ENCODE measurements at regions not wholly inside any gene's neighbourhood (a gene's known extent, or its start where the extent isn't known, plus 50 kb on each side); places are given as distances from the start of the nearest gene placed in this dataset.

DNA sequence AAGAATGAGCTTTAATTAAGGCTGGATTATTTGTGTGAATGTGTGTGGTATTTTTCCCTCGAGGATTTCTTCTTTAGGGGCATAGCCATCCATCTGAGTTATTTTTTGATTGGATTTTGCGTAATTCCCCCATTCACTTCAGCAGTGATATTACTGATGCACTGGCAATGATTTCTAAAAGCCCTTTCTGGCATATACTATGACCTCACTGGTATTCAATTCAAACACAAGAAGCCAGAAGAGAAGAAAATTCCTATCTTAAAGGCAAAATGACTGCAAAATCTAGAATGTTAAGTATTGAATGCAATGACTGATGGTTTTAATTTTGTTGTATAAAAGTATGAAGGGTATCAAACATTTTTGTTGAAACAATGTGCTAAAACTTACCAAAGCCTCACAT is 71.1 kb upstream of the DDIT4L start:
- TF ChIP-seq CEBPB (IDR thresholded peaks at IDR 0.05; ENCODE audit: low read depth) (no peak), POLR2A (IDR thresholded peaks at IDR 0.05; ENCODE audit: borderline replicate concordance, extremely low read depth, insufficient read depth, insufficient read length) (no peak), SIN3A (IDR thresholded peaks at IDR 0.05; ENCODE audit: low read depth) (no peak), POLR2AphosphoS5 (IDR thresholded peaks at IDR 0.05; ENCODE audit: low read depth, low read length) (no peak), EZH2 (IDR thresholded peaks at IDR 0.05) (no peak)
